ENCODE measurements at regions not wholly inside any gene's neighbourhood (a gene's known extent, or its start where the extent isn't known, plus 50 kb on each side); places are given as distances from the start of the nearest gene placed in this dataset.
"Not testable (repeated sequence)": the region's sequence is repeated elsewhere in the genome, so short reads cannot be mapped to it uniquely, and the experiment has no call there.

- peak; percentile 17 for DNase-seq (ENCODE audit: low read depth, low spot score)
These were observed 59.3 kb downstream of the BTBD3 start for GRCh38 chr20:11976966-11977365.

DNA sequence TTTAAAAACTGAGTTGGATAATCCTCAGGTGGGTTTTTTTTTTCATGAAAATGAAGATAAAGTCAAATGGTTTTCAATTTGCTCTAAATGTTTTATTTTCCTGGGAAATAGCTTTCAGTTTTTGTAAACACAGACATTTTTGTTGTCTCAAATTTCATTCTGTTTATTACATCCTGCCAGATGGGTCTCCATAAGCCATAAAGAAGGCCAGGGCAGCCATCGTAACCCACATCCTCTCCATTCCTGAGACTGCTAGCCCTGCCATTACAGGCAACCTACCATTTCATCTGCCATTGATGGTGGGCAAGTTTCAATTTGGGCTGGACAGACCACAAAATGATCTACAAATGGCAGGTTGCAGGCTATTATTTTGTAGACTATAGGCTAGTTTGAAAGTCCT, 60.8 kb downstream of the BTBD3 start:
- DNase-seq (ENCODE audit: low read depth, low spot score): no peak

DNA sequence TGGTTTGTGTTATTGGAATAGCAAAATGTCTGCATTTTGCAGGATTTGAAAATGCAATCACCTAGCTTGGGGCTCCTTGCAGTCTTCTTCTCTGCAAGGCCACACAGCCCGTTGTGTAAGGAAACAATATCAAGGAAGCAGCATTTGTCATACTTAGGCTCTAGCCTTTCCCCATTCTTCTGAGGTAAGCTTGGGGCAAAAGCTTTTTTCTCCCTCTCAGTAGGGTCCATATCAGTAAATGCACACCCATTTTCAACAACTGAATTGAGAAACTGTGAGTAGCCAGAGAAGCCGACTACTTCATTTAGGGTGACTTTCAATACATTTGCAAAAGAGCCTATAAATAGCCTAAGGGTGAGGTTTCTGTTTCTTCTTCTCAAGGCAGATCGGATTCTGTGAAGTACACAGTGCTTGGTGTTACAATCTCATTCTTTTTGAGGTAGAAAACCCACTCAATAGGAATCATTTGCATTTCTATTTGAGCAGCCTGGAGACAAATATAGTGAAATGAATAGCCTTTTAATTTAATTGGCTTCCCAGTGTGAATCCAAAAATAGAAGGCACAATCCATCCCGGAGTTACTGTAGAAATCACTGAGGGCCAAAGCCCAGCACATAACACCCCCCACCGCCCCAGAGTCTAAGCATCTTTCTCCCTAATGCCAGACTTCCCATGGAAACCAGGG, 61.8 kb downstream of the BTBD3 start:
- DNase-seq (ENCODE audit: low read depth, low spot score): no peak

DNA sequence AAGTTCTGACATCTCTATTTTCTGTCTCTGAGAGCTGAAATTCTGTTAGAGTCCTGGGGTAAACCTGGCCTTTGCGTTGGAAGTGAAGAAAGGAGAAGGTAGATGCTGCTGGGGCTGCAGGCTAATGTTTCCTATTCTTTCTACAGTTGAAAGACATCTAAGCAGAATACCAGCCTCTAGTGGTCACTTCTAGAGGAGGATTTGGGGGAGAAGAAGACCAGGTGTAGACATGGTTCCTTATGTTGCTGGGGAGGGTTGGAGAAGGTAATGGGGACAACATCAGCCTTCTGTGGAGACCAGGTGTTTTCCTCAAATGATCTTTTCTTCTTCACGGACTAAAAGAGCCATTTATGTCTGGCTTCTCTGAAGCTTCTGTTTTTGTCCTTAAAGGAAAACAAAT, 62.6 kb downstream of the BTBD3 start:
- DNase-seq (ENCODE audit: low read depth, low spot score): no peak

- DNase-seq (ENCODE audit: low read depth, low spot score): no peak
These were observed 63.8 kb downstream of the BTBD3 start for GRCh38 chr20:11981366-11981947.

- DNase-seq (ENCODE audit: low read depth, low spot score): no peak
These were observed 64.7 kb downstream of the BTBD3 start for GRCh38 chr20:11982289-11982954.

GRCh38 chr20:11982955-11983470, 65.3 kb downstream of the BTBD3 start:
- no peak for DNase-seq (ENCODE audit: low read depth, low spot score)

- no peak for DNase-seq (ENCODE audit: low read depth, low spot score)
These were observed 69.3 kb downstream of the BTBD3 start for GRCh38 chr20:11986954-11987353.

- no peak for DNase-seq (ENCODE audit: low read depth, low spot score)
These were observed 69.8 kb downstream of the BTBD3 start for GRCh38 chr20:11987526-11987925.

- DNase-seq (ENCODE audit: low read depth, low spot score): no peak
These were observed 71.5 kb downstream of the BTBD3 start for GRCh38 chr20:11989018-11989771.

GRCh38 chr20:11992426-11992825, 74.7 kb downstream of the BTBD3 start:
- DNase-seq (ENCODE audit: low read depth, low spot score): no peak

- no peak for DNase-seq (ENCODE audit: low read depth, low spot score)
These were observed 76.3 kb downstream of the BTBD3 start for GRCh38 chr20:11993886-11994461.

DNA sequence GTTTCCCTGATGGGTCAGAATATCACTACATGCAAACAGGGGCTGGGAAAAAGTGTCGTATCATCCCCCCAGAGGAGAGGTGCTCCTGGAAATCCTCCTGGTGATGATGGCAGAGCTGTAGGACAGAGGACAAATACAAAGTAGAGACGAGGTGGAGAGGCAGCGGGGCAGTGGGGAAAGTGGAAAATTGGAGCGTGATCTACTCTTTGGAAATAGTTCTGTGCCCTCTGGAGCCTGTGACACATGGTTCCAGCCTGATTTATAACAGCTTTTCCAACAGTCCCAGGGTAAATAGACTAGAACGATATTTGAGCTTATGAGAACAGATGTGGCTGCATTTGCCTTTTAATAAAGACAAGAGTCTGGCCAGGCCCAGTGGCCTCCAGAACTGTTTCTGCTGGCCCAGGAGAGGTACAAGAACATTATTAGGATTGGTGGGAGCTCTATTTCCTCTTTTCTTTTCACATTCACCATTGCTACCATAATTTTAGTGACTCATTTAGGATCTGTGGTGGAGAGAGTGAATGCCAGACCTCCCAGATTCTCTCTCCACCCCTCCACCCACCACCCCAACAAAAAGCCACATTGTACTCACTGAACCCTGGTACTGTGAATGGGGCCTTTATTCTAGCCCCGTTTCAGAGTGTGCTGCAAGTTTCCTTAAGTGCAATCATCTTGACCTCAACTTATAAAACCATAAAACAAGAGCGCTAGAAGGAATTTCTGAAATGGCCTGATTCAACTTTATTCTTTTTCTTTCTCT, 78.3 kb downstream of the BTBD3 start:
- no peak for DNase-seq (ENCODE audit: low read depth, low spot score)

DNA sequence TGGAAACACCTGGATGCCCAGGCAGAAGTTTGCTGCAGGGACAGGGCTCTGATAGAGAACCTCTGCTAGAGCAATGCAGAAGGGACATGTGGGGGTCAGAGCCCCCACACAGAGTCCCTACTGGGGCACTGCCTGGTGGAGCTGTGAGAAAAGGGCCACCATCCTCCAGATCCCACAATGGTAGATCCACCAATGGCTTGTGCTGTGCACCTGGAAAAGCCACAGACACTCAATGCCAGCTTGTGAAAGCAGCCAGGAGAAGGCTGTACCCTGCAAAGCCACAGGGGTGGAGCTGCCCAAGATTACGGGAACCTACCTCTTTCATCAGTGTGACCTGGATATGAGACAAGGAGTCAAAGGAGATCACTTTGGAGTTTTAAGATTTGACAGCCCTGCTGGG, 87.1 kb downstream of the BTBD3 start:
- DNase-seq (ENCODE audit: low read depth, low spot score): not testable (repeated sequence)

GRCh38 chr20:12012241-12013222, 94.8 kb downstream of the BTBD3 start:
- peak; percentile 9 for DNase-seq (ENCODE audit: low read depth, low spot score)

DNA sequence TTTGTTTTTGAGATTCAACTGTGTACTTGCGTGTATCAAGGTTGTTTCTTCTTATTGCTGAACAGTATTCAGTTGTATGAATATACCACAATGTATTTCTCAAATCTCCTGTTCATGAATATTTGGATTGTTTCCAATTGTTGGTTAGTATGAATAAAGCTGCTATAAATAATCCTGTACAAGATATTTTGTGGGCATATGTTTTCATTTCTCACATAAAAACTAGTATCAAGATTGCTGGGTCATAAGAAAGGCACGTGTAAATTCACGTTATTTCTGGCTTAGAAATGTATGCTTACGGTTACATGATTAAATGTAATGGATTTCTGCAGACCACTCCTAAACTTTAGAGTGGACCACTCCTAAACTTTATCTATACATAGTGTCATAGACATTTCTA, 96.6 kb downstream of the BTBD3 start:
- no peak for DNase-seq (ENCODE audit: low read depth, low spot score)

DNA sequence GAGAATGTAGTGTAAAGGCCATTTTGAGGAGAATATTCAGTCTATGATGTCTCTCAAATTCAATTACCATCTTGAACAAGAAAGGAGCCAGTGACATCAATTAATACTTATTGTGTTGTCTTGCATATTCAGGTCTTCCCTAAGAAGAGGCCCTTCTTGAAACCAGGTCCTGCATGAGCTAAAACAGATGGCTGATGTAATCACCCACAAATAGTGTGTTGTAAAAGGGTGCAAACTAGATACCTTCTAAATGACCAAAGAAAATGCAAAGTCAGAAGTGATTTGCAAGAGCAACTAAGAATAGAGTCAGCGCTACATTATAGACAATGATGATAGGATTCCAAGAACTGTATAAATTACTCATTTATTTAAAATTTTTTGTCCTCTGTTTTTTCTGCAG, 97.0 kb downstream of the BTBD3 start:
- DNase-seq (ENCODE audit: low read depth, low spot score): no peak

- DNase-seq (ENCODE audit: low read depth, low spot score): no peak
These were observed 98.6 kb downstream of the BTBD3 start for GRCh38 chr20:12016291-12016690.

- no peak for DNase-seq (ENCODE audit: low read depth, low spot score)
These were observed 102.0 kb downstream of the BTBD3 start for GRCh38 chr20:12019715-12020114.

GRCh38 chr20:12020846-12021245, 103.2 kb downstream of the BTBD3 start:
- no peak for DNase-seq (ENCODE audit: low read depth, low spot score)

All from smooth muscle cell of the brain vasculature (primary cell).